MM.1S (cell line): ENCODE measurements at regions not wholly inside any gene's neighbourhood (a gene's known extent, or its start where the extent isn't known, plus 50 kb on each side); places are given as distances from the start of the nearest gene placed in this dataset.

ENCODE experiments used
- DNase-seq: peaks from one replicate; pipeline ENCODE4 v3.0.0-alpha.2; 2015
- H2AFZ ChIP-seq: fragments of 300-600 bp; sonication (generic); 2 replicates; pipeline ENCODE4 v1.6.0; 2016; ENCODE audit warnings: antibody characterized with exemption, low read length
- H3F3A ChIP-seq: fragments of 300-600 bp; sonication (generic); 2 replicates; pipeline ENCODE4 v1.6.1; 2016; ENCODE audit warnings: mild to moderate bottlenecking, antibody characterized with exemption, low read length, moderate library complexity, mixed read lengths; ENCODE audit not compliant: insufficient read depth
- H3K27ac ChIP-seq: fragments of 300-600 bp; sonication (generic); 2 replicates; pipeline ENCODE4 v1.5.1; 2016; ENCODE audit warnings: mild to moderate bottlenecking, low read length
- H3K27me3 ChIP-seq: fragments of 300-600 bp; sonication (generic); replicated peaks from 2 replicates; pipeline ENCODE4 v1.6.0; 2016; ENCODE audit warnings: low read length; ENCODE audit not compliant: insufficient read depth
- H3K36me3 ChIP-seq: fragments of 300-600 bp; sonication (generic); replicated peaks from 2 replicates; pipeline ENCODE4 v1.6.1; 2016; ENCODE audit warnings: mild to moderate bottlenecking, low read length, mixed read lengths; ENCODE audit not compliant: insufficient read depth
- H3K4me1 ChIP-seq: fragments of 300-600 bp; sonication (generic); 2 replicates; pipeline ENCODE4 v1.6.1; 2016; ENCODE audit warnings: low read length, mixed read lengths
- H3K4me2 ChIP-seq: fragments of 300-600 bp; sonication (generic); 2 replicates; pipeline ENCODE4 v1.6.0; 2016; ENCODE audit warnings: low read depth, low read length
- H3K4me3 ChIP-seq: fragments of 300-600 bp; sonication (generic); 2 replicates; pipeline ENCODE4 v1.5.1; 2016; ENCODE audit warnings: low read length, mixed read lengths
- H3K79me2 ChIP-seq: fragments of 300-600 bp; sonication (generic); 2 replicates; pipeline ENCODE4 v1.6.1; 2016; ENCODE audit warnings: mixed run types, low read length, mixed read lengths
- H3K9ac ChIP-seq: fragments of 300-600 bp; sonication (generic); 2 replicates; pipeline ENCODE4 v1.6.1; 2016; ENCODE audit warnings: low read length, mixed read lengths
- H3K9me2 ChIP-seq: fragments of 300-600 bp; sonication (generic); replicated peaks from 2 replicates; pipeline ENCODE4 v1.6.1; 2016; ENCODE audit warnings: mild to moderate bottlenecking, low read length, mixed read lengths; ENCODE audit not compliant: insufficient read depth
- H3K9me3 ChIP-seq: fragments of 300-600 bp; sonication (generic); replicated peaks from 2 replicates; pipeline ENCODE4 v1.6.1; 2016; ENCODE audit warnings: mild to moderate bottlenecking, low read length, mixed read lengths; ENCODE audit not compliant: insufficient read depth
- H4K20me1 ChIP-seq: fragments of 300-600 bp; sonication (generic); 2 replicates; pipeline ENCODE4 v1.6.1; 2016; ENCODE audit warnings: mild to moderate bottlenecking, low read length, moderate library complexity, mixed read lengths; ENCODE audit not compliant: insufficient read depth
- EZH2 ChIP-seq: fragments of 300-600 bp; sonication (generic); optimal IDR thresholded peaks from 2 replicates; pipeline ENCODE3; 2017; ENCODE audit warnings: low read depth, mild to moderate bottlenecking, antibody characterized with exemption, low read length, mixed read lengths
- EZH2phosphoT487 ChIP-seq: fragments of 300-600 bp; sonication (generic); IDR thresholded peaks from 2 replicates; pipeline ENCODE4 v1.6.1; 2018; ENCODE audit warnings: antibody characterized with exemption, low read length
- TF ChIP-seq, protein P1 (sequence below): fragments of 300-600 bp; sonication (generic); IDR thresholded peaks from 2 replicates; pipeline ENCODE4 v1.5.1; 2016; ENCODE audit warnings: antibody characterized with exemption, low read length, mixed read lengths

DNA sequence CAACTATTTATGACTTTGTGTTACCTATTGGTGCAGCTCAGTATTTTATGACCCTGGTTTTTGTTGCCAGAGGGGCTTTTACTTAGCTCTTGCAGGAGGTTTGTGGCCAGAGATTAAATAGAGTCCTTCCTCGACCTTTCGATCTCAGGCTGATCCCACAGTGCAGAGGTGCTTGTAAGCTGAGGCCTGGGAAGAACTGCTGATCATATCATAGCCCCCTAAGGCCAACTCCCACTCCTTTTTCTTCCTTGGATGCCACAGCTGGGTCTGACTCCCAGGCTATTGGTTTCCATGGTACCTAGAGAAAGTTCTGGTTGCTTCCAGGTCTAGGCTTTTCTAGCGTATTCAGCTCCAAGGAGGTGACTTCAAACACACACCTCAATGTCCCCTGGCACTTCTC is 324.9 kb downstream of the FOXO1 start:
- no peaks in the 10 kb centered on the region for H3F3A ChIP-seq
- no peak overlapping the region for H3K9ac ChIP-seq

DNA sequence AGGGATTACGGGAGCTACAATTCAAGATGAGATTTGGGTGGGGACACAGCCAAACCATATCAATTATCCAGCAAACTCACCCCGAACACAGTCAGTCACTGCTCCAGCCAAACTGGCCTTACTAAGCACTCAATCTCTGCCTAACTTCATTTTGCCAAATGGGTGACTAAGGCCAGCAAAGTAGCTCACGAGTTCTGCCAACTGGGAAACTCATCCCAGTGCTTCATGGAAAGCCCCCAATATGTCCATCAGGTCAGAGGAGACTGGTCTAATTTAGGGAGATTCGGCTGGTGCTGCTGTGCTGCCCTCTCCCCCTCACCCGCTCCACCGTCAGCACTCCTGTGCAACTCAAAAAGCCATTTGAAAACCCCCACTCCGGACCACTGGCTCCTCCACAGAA is 324.0 kb downstream of the FOXO1 start:
- Histone ChIP-seq H3K4me2 (no peak overlapping the region), H3K4me3 (no peak overlapping the region), H3K36me3 (no peaks in the 10 kb centered on the region), H3K27ac (no peak overlapping the region), H3K9me3 (no peaks in the 10 kb centered on the region), H3K79me2 (no peaks in the 10 kb centered on the region), H3K9ac (no peak overlapping the region), H4K20me1 (no peaks in the 10 kb centered on the region), H3K27me3 (no peaks in the 10 kb centered on the region), H3F3A (no peaks in the 10 kb centered on the region), H3K4me1 (no peaks in the 10 kb centered on the region), H2AFZ (no peak overlapping the region), H3K9me2 (no peaks in the 10 kb centered on the region)
- DNase-seq: no peak
- TF ChIP-seq EZH2phosphoT487 (no peak), EZH2 (no peak)
- TF ChIP-seq, protein P1, sequence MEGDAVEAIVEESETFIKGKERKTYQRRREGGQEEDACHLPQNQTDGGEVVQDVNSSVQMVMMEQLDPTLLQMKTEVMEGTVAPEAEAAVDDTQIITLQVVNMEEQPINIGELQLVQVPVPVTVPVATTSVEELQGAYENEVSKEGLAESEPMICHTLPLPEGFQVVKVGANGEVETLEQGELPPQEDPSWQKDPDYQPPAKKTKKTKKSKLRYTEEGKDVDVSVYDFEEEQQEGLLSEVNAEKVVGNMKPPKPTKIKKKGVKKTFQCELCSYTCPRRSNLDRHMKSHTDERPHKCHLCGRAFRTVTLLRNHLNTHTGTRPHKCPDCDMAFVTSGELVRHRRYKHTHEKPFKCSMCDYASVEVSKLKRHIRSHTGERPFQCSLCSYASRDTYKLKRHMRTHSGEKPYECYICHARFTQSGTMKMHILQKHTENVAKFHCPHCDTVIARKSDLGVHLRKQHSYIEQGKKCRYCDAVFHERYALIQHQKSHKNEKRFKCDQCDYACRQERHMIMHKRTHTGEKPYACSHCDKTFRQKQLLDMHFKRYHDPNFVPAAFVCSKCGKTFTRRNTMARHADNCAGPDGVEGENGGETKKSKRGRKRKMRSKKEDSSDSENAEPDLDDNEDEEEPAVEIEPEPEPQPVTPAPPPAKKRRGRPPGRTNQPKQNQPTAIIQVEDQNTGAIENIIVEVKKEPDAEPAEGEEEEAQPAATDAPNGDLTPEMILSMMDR: no peak

More for the DNA sequence above, 324.9 kb downstream of the FOXO1 start:
- H3K9me3 ChIP-seq: no peaks in the 10 kb centered on the region
- no peaks in the 10 kb centered on the region for H3K27me3 ChIP-seq
- no peak overlapping the region for H3K27ac ChIP-seq
- TF ChIP-seq, protein P1: no peak
- TF ChIP-seq EZH2 (no peak), EZH2phosphoT487 (no peak)
- no peaks in the 10 kb centered on the region for H4K20me1 ChIP-seq
- no peak for DNase-seq
- H3K79me2 ChIP-seq: no peaks in the 10 kb centered on the region
- H3K4me2 ChIP-seq: no peak overlapping the region
- H3K4me1 ChIP-seq: no peaks in the 10 kb centered on the region
- H3K36me3 ChIP-seq: no peaks in the 10 kb centered on the region
- H3K9me2 ChIP-seq: no peaks in the 10 kb centered on the region
- H3K4me3 ChIP-seq: no peak overlapping the region
- no peak overlapping the region for H2AFZ ChIP-seq

DNA sequence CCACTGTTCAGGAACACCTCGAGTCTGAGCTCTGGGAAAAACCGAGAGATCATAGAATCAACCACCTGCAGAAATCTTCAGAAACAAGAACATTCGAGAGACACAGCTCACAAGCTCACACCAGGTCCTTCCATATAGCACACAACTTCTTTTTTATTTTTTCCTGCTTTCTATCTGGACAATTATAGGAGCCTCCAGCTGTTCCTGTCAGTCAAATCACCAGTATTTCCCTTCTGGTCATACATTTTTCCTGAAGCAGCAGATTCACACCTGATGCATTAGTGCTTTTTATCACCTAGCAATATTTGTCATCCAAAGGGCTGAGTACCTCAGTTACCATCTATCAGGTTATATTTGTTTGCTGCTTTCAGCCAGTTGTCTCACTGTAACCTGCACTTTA is 323.5 kb downstream of the FOXO1 start:
- Histone ChIP-seq H3K9me3 (no peaks in the 10 kb centered on the region), H3K4me1 (no peaks in the 10 kb centered on the region), H3K79me2 (no peaks in the 10 kb centered on the region), H4K20me1 (no peaks in the 10 kb centered on the region), H3K9ac (no peak overlapping the region), H3K36me3 (no peaks in the 10 kb centered on the region), H3K27ac (no peak overlapping the region), H3K27me3 (no peaks in the 10 kb centered on the region), H3K4me2 (no peak overlapping the region), H3K9me2 (no peaks in the 10 kb centered on the region), H2AFZ (no peak overlapping the region), H3F3A (no peaks in the 10 kb centered on the region), H3K4me3 (no peak overlapping the region)
- DNase-seq: no peak
- TF ChIP-seq EZH2phosphoT487 (no peak), EZH2 (no peak)
- TF ChIP-seq, protein P1: no peak
